ENCODE measurements at regions not wholly inside any gene's neighbourhood (a gene's known extent, or its start where the extent isn't known, plus 50 kb on each side); places are given as distances from the start of the nearest gene placed in this dataset.

DNA sequence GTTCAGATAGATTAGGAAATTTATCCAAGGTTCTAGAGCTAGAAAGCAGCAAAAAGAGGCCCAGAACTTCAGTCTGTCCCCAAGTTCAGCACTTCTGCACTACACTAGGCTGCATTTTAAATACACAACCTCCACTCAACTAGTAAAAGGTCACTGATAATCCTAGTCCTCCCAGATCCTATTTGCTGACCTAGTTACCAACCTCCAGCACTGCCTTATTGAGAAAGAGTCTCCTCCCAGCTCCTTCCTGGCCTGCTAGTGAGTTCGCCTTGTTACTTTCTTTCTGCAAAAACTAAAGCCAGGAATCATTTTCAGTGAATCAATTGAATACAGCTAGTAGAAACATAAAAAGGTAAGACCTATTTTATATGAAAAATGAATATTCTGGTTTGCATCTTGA lies 84.1 kb upstream of the ZNF800 start:
- H3K18ac ChIP-seq (ENCODE audit: low read depth in 1 of 2, low read length in 2 of 2): no peak overlapping the region
- H4K91ac ChIP-seq (ENCODE audit: low read length): no peak overlapping the region
- no peak for DNase-seq
- no peak overlapping the region for H2BK5ac ChIP-seq (ENCODE audit: low read depth, low read length, poor library complexity, severe bottlenecking)
- H3K23ac ChIP-seq (ENCODE audit: low read length in 2 of 2): no peak overlapping the region
- no peaks in the 10 kb centered on the region for H3K4me1 ChIP-seq (ENCODE audit: control insufficient read depth, insufficient read depth, low read depth, low read length)
- H3K27me3 ChIP-seq (ENCODE audit: control insufficient read depth in 1 of 2, insufficient read depth in 1 of 2, low read length in 2 of 2): peaks cover 0 to 6% of the 10 kb centered on the region in 2 experiments
- no CpG with 5 or more reads among the region's 1 CpG for WGBS
- H3K14ac ChIP-seq (ENCODE audit: low read length in 2 of 2): no peak overlapping the region
- no peak overlapping the region for H4K8ac ChIP-seq (ENCODE audit: low read length)
- H2BK12ac ChIP-seq (ENCODE audit: low read length in 2 of 2): no peak overlapping the region
- H3K4me3 ChIP-seq (ENCODE audit: insufficient read depth in 1 of 2, low read depth in 1 of 2, low read length in 2 of 2): no peak overlapping the region
- H3K4me2 ChIP-seq (ENCODE audit: low read length, poor library complexity, severe bottlenecking): no peak overlapping the region
- H2BK15ac ChIP-seq (ENCODE audit: low read depth, poor library complexity, severe bottlenecking): no peak overlapping the region
- H3K36me3 ChIP-seq (ENCODE audit: control insufficient read depth in 1 of 2, insufficient read depth in 2 of 2, low read depth in 1 of 2, low read length in 2 of 2): no peaks in the 10 kb centered on the region
- H2AK5ac ChIP-seq (ENCODE audit: low read length, severe bottlenecking): no peak overlapping the region
- no peaks in the 10 kb centered on the region for H3K9me3 ChIP-seq (ENCODE audit: control insufficient read depth, low read length)
- H3K4ac ChIP-seq (ENCODE audit: low read depth in 1 of 2, low read length in 2 of 2): no peak overlapping the region
- H3K27ac ChIP-seq (ENCODE audit: low read length, poor library complexity, severe bottlenecking): no peak overlapping the region
- H2AFZ ChIP-seq (ENCODE audit: low read depth, low read length): no peak overlapping the region
- no peak overlapping the region for H2BK120ac ChIP-seq (ENCODE audit: low read depth, low read length)
- H3K9ac ChIP-seq (ENCODE audit: low read length): no peak overlapping the region
- no peaks in the 10 kb centered on the region for H3K79me1 ChIP-seq (replicated peaks; ENCODE audit: low read length, poor library complexity, severe bottlenecking)

DNA sequence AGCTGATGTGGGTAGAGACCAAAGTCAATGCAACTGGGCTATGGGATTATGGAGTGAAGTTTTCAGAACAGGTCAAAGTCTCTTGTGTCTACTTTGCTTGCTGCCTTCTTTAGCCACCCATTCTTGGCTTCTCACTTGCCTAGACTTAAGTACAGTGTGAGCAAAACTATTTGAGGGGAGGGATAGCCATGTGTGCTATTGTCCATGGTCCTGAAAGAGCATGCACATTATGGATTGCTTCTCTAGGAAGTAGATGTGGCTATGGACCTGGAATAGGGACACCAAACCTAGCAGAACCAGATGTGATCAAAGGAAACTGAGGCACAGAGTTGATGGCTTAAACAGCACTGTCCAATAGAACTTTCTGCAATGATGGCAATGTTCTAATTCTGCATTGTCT lies 81.9 kb upstream of the ZNF800 start:
- H3K27ac ChIP-seq (ENCODE audit: low read length, poor library complexity, severe bottlenecking): no peak overlapping the region
- H2AK5ac ChIP-seq (ENCODE audit: low read length, severe bottlenecking): no peak overlapping the region
- no peaks in the 10 kb centered on the region for H3K36me3 ChIP-seq (ENCODE audit: control insufficient read depth in 1 of 2, insufficient read depth in 2 of 2, low read depth in 1 of 2, low read length in 2 of 2)
- no peaks in the 10 kb centered on the region for H3K4me1 ChIP-seq (ENCODE audit: control insufficient read depth, insufficient read depth, low read depth, low read length)
- no peak overlapping the region for H2BK5ac ChIP-seq (ENCODE audit: low read depth, low read length, poor library complexity, severe bottlenecking)
- no peak overlapping the region for H3K4ac ChIP-seq (ENCODE audit: low read depth in 1 of 2, low read length in 2 of 2)
- H3K14ac ChIP-seq (ENCODE audit: low read length in 2 of 2): no peak overlapping the region
- no peaks in the 10 kb centered on the region for H3K79me1 ChIP-seq (replicated peaks; ENCODE audit: low read length, poor library complexity, severe bottlenecking)
- no peak overlapping the region for H2BK12ac ChIP-seq (ENCODE audit: low read length in 2 of 2)
- H4K8ac ChIP-seq (ENCODE audit: low read length): no peak overlapping the region
- no peak overlapping the region for H3K9ac ChIP-seq (ENCODE audit: low read length)
- H3K23ac ChIP-seq (ENCODE audit: low read length in 2 of 2): no peak overlapping the region
- H2BK120ac ChIP-seq (ENCODE audit: low read depth, low read length): no peak overlapping the region
- peaks cover 0 to 9% of the 10 kb centered on the region in 2 experiments for H3K27me3 ChIP-seq (ENCODE audit: control insufficient read depth in 1 of 2, insufficient read depth in 1 of 2, low read length in 2 of 2)
- no peak for DNase-seq
- H2AFZ ChIP-seq (ENCODE audit: low read depth, low read length): no peak overlapping the region
- no peak overlapping the region for H3K4me2 ChIP-seq (ENCODE audit: low read length, poor library complexity, severe bottlenecking)
- no peak overlapping the region for H3K4me3 ChIP-seq (ENCODE audit: insufficient read depth in 1 of 2, low read depth in 1 of 2, low read length in 2 of 2)
- no peaks in the 10 kb centered on the region for H3K9me3 ChIP-seq (ENCODE audit: control insufficient read depth, low read length)
- H3K18ac ChIP-seq (ENCODE audit: low read depth in 1 of 2, low read length in 2 of 2): no peak overlapping the region
- no peak overlapping the region for H2BK15ac ChIP-seq (ENCODE audit: low read depth, poor library complexity, severe bottlenecking)
- H4K91ac ChIP-seq (ENCODE audit: low read length): no peak overlapping the region

DNA sequence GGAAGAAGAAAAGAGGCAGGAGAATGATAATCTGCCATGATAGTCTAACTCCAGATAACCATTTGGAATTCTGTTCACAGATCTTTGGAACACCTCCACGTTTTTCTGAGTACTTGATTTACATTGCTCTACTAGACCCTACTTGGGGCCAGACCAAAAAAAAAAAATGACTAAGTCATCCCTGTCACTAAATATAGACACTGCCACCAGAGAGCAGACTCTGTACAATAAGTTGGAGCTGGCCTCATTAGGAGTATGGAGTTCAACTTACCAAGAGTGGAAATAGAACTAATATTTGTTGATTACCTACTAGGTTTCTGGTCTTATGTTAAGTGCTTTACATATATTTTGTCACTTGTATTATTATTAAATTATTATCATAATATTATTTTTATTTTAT lies 80.9 kb upstream of the ZNF800 start:
- Histone ChIP-seq H3K23ac (ENCODE audit: low read length in 2 of 2) (no peak overlapping the region), H4K91ac (ENCODE audit: low read length) (no peak overlapping the region), H2AK5ac (ENCODE audit: low read length, severe bottlenecking) (no peak overlapping the region), H3K4ac (ENCODE audit: low read depth in 1 of 2, low read length in 2 of 2) (no peak overlapping the region), H3K4me3 (ENCODE audit: insufficient read depth in 1 of 2, low read depth in 1 of 2, low read length in 2 of 2) (no peak overlapping the region), H2AFZ (ENCODE audit: low read depth, low read length) (no peak overlapping the region), H3K27ac (ENCODE audit: low read length, poor library complexity, severe bottlenecking) (no peak overlapping the region), H2BK120ac (ENCODE audit: low read depth, low read length) (no peak overlapping the region), H2BK5ac (ENCODE audit: low read depth, low read length, poor library complexity, severe bottlenecking) (no peak overlapping the region), H3K9me3 (ENCODE audit: control insufficient read depth, low read length) (no peaks in the 10 kb centered on the region), H3K36me3 (ENCODE audit: control insufficient read depth in 1 of 2, insufficient read depth in 2 of 2, low read depth in 1 of 2, low read length in 2 of 2) (no peaks in the 10 kb centered on the region), H3K18ac (ENCODE audit: low read depth in 1 of 2, low read length in 2 of 2) (no peak overlapping the region), H3K4me1 (ENCODE audit: control insufficient read depth, insufficient read depth, low read depth, low read length) (no peaks in the 10 kb centered on the region), H3K79me1 (replicated peaks; ENCODE audit: low read length, poor library complexity, severe bottlenecking) (no peaks in the 10 kb centered on the region), H3K9ac (ENCODE audit: low read length) (no peak overlapping the region), H2BK15ac (ENCODE audit: low read depth, poor library complexity, severe bottlenecking) (no peak overlapping the region), H3K4me2 (ENCODE audit: low read length, poor library complexity, severe bottlenecking) (no peak overlapping the region), H3K27me3 (ENCODE audit: control insufficient read depth in 1 of 2, insufficient read depth in 1 of 2, low read length in 2 of 2) (peaks cover 0 to 6% of the 10 kb centered on the region in 2 experiments), H3K14ac (ENCODE audit: low read length in 2 of 2) (no peak overlapping the region), H4K8ac (ENCODE audit: low read length) (no peak overlapping the region), H2BK12ac (ENCODE audit: low read length in 2 of 2) (no peak overlapping the region)
- 0% methylated on average over 1 of the region's 1 CpG for WGBS
- no peak for DNase-seq

DNA sequence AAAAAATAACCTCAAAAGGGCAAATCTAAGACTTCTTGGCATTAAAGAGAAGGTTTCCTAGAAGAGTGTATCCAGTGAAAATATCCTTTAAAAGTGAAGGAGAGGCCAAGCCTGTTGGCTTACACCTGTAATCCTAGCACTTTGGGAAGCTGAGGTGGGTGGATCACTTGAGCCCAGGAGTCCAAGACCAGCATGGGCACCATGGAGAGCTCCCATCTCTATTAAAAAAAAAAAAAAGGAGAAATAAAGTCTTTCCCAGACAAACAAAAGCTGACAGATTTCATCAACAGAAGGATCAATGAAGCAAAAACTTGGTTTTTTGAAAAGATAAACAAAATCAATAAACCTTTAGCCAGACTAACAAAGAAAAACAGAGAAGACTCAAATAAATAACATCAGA lies 67.6 kb upstream of the ZNF800 start:
- H4K8ac ChIP-seq (ENCODE audit: low read length): no peak overlapping the region
- H3K36me3 ChIP-seq (ENCODE audit: control insufficient read depth in 1 of 2, insufficient read depth in 2 of 2, low read depth in 1 of 2, low read length in 2 of 2): no peaks in the 10 kb centered on the region
- no peak overlapping the region for H3K4ac ChIP-seq (ENCODE audit: low read depth in 1 of 2, low read length in 2 of 2)
- no peak overlapping the region for H2BK120ac ChIP-seq (ENCODE audit: low read depth, low read length)
- H3K27me3 ChIP-seq (ENCODE audit: control insufficient read depth in 1 of 2, insufficient read depth in 1 of 2, low read length in 2 of 2): no peaks in the 10 kb centered on the region
- no peak overlapping the region for H2BK12ac ChIP-seq (ENCODE audit: low read length in 2 of 2)
- no peaks in the 10 kb centered on the region for H3K79me1 ChIP-seq (replicated peaks; ENCODE audit: low read length, poor library complexity, severe bottlenecking)
- no peak overlapping the region for H3K14ac ChIP-seq (ENCODE audit: low read length in 2 of 2)
- no peak overlapping the region for H3K23ac ChIP-seq (ENCODE audit: low read length in 2 of 2)
- no peak overlapping the region for H3K27ac ChIP-seq (ENCODE audit: low read length, poor library complexity, severe bottlenecking)
- H2AFZ ChIP-seq (ENCODE audit: low read depth, low read length): no peak overlapping the region
- H3K4me2 ChIP-seq (ENCODE audit: low read length, poor library complexity, severe bottlenecking): no peak overlapping the region
- peaks cover 7% of the 10 kb centered on the region for H3K9me3 ChIP-seq (ENCODE audit: control insufficient read depth, low read length)
- no peak overlapping the region for H4K91ac ChIP-seq (ENCODE audit: low read length)
- no peaks in the 10 kb centered on the region for H3K4me1 ChIP-seq (ENCODE audit: control insufficient read depth, insufficient read depth, low read depth, low read length)
- H2AK5ac ChIP-seq (ENCODE audit: low read length, severe bottlenecking): no peak overlapping the region
- no peak overlapping the region for H2BK15ac ChIP-seq (ENCODE audit: low read depth, poor library complexity, severe bottlenecking)
- H3K9ac ChIP-seq (ENCODE audit: low read length): no peak overlapping the region
- no peak overlapping the region for H2BK5ac ChIP-seq (ENCODE audit: low read depth, low read length, poor library complexity, severe bottlenecking)
- no peak for DNase-seq
- no peak overlapping the region for H3K18ac ChIP-seq (ENCODE audit: low read depth in 1 of 2, low read length in 2 of 2)
- no peak overlapping the region for H3K4me3 ChIP-seq (ENCODE audit: insufficient read depth in 1 of 2, low read depth in 1 of 2, low read length in 2 of 2)
